Activated CD4-positive, alpha-beta T cell treated with anti-CD3 and anti-CD28 coated beads for 48 hours (primary cell): ENCODE measurements at regions not wholly inside any gene's neighbourhood (a gene's known extent, or its start where the extent isn't known, plus 50 kb on each side); places are given as distances from the start of the nearest gene placed in this dataset.
"Not testable (repeated sequence)": the region's sequence is repeated elsewhere in the genome, so short reads cannot be mapped to it uniquely, and the experiment has no call there.

Source experiments
- DNase-seq: peaks from one replicate; pipeline ENCODE4 v3.0.0-alpha.2; 2020

DNA sequence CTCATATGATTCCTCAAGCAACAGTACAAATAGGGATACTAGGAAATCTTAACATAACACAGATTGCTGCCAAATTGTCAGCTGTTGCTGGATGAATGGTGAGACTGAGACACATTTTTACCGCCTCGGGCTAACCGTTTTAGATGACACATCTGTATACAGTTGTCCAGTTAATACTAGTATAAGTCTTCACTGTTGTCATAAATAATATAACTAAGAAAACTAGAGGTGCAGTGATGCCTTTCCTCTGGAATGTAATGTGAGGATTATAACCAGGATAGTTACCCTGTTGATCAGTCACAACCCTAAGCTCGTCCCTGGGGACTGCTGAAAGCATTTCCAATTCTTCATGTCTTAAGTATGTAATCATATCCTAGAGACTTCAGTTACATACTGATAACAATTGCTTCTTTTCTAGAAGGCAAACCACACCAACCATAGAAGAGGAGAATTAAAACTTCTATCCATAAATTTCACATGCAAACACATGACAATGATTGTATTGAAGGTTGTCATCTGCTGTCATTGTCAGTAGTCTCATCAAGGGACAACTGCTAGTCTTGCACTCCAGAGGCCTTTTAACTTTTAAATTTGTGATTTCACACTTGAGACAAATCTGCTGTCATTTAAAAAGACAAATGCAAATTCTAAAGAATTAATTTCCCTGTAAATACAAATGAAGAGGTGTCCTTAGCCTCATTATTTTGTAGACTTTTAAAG lies 100.4 kb upstream of the SEMA3D start:
- no peak for DNase-seq

DNA sequence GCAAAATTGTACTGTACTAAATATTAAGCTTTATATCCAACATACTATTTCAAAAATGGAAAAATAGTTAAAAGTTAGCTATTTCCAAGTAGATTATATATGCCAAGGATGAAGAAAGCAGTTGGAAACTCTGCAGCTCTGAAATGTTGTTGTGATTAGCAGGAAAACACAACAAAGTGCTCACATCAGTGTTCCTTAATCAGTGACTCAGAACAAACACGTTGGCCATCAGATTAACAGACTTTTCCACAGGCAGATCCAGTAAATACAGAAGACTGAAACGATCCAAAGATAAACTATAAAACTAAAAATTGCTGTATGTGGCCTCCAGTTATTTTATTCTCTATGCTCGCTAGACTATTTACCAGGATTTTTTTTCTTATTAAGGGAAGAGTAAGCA lies 99.6 kb upstream of the SEMA3D start:
- DNase-seq = no peak

- no peak for DNase-seq
Observed at GRCh38 chr7:85285527-85285926, 98.7 kb upstream of the SEMA3D start.

- no peak for DNase-seq
Observed at GRCh38 chr7:85275204-85275603, 88.3 kb upstream of the SEMA3D start.

DNA sequence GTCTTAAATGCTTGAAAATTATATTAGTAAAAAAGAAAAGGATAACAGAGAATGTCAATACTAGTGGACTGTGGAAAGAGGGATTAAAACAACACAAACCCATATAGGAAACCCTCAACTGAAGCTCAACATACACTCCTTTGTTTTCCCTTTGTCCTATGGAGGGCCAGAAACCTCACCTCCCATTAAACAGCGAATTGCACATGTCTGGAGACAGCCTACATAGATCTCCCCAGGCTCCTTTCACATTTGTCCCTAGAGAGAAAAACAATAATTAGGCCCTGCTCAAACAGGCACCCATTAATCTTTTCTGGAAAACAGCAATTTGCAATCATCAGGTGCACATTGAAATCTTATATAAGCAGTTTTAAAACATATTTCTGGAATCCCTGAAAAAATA lies 87.6 kb upstream of the SEMA3D start:
- DNase-seq = no peak

- no peak for DNase-seq
Observed at GRCh38 chr7:85262891-85263290, 76.0 kb upstream of the SEMA3D start.

DNA sequence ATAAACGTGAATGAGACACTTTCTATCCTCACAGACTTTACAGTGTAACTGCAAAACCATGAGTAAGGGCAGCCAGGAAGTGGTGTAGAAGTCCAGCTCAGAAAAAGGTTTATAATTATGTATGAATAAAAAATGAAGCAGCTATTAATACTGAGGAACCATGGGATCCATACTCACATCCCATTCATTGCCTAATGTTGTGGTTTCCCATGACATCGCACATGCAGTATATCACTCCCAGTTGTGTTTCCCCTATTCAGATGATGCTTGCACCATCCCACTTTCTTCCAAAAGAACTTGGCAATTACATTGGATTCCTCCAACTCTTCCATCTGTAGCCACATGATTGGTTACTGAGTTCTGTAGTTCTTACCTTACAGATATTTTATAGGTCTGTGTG lies 74.5 kb upstream of the SEMA3D start:
- DNase-seq = no peak

DNA sequence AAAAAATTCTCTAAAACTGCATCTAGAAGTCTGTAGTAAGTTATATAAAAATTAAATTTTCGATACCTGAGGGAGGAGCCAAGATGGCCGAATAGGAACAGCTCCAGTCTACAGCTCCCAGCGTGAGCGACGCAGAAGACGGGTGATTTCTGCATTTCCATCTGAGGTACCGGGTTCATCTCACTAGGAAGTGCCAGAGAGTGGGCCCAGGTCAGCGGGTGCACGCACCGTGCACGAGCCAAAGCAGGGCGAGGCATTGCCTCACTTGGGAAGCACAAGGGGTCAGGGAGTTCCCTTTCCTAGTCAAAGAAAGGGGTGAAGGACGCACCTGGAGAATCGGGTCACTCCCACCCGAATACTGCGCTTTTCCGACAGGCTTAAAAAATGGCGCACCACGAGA lies 62.9 kb upstream of the SEMA3D start:
- DNase-seq = not testable (repeated sequence)

- DNase-seq = no peak
Observed at GRCh38 chr7:85239109-85239508, 52.3 kb upstream of the SEMA3D start.

GRCh38 chr7:85237721-85238120 lies 50.9 kb upstream of the SEMA3D start:
- DNase-seq = no peak
